H9 (cell line): ENCODE measurements at regions not wholly inside any gene's neighbourhood (a gene's known extent, or its start where the extent isn't known, plus 50 kb on each side); places are given as distances from the start of the nearest gene placed in this dataset.

Experiments used
- DNase-seq: peaks from one replicate; pipeline ENCODE4 v3.0.0-alpha.2; 2017
- H2AFZ ChIP-seq: one replicate; pipeline ENCODE4 v1.6.1; 2013; ENCODE audit warnings: mild to moderate bottlenecking, low read length, control low read depth, moderate library complexity
- H2AK5ac ChIP-seq: 2 replicates; pipeline ENCODE4 v1.6.1; 2013; ENCODE audit warnings: low read length, control low read depth, mixed read lengths; ENCODE audit not compliant: insufficient read length
- H2BK120ac ChIP-seq: one replicate; pipeline ENCODE4 v1.6.1; 2013; ENCODE audit warnings: low read depth, mild to moderate bottlenecking, low read length, control low read depth, inconsistent platforms; ENCODE audit not compliant: poor library complexity, severe bottlenecking
- H2BK12ac ChIP-seq: 2 replicates; pipeline ENCODE4 v1.6.1; 2013; ENCODE audit warnings: low read length, control low read depth, mixed read lengths, low read depth; ENCODE audit not compliant: insufficient read length
- H2BK15ac ChIP-seq: 2 replicates; pipeline ENCODE4 v1.6.1; 2013; ENCODE audit warnings: low read depth, low read length, control low read depth
- H2BK20ac ChIP-seq: one replicate; pipeline ENCODE4 v1.6.1; 2013; ENCODE audit warnings: low read depth, mild to moderate bottlenecking, low read length, control low read depth, inconsistent platforms; ENCODE audit not compliant: poor library complexity, severe bottlenecking
- H2BK5ac ChIP-seq: 2 replicates; pipeline ENCODE4 v1.6.1; 2013; ENCODE audit warnings: low read length, control low read depth, mixed read lengths; ENCODE audit not compliant: insufficient read length
- H3K14ac ChIP-seq: 2 replicates; pipeline ENCODE4 v1.6.1; 2013; ENCODE audit warnings: low read length, control low read depth; ENCODE audit not compliant: insufficient read depth
- H3K18ac ChIP-seq: 2 replicates; pipeline ENCODE4 v1.6.1; 2013; ENCODE audit warnings: low read depth, mild to moderate bottlenecking, mixed read lengths, low read length, control low read depth; ENCODE audit not compliant: insufficient read length
- H3K23ac ChIP-seq: 2 replicates; pipeline ENCODE4 v1.6.1; 2013; ENCODE audit warnings: low read length, control low read depth, mixed read lengths, low read depth; ENCODE audit not compliant: insufficient read length
- H3K23me2 ChIP-seq: 2 replicates; pipeline ENCODE4 v1.6.1; 2013; ENCODE audit warnings: low read depth, mild to moderate bottlenecking, mixed read lengths, low read length, control low read depth; ENCODE audit not compliant: insufficient read length, poor library complexity, severe bottlenecking
- H3K27ac ChIP-seq: 2 replicates; pipeline ENCODE4 v1.5.1; 2013; ENCODE audit warnings: low read length, control low read depth, mixed read lengths, low read depth; ENCODE audit not compliant: insufficient read length
- H3K27me3 ChIP-seq: 2 replicates; pipeline ENCODE4 v1.6.1; 2013; ENCODE audit warnings: low read length, control low read depth, inconsistent platforms; ENCODE audit not compliant: insufficient read depth
- H3K4ac ChIP-seq: 2 replicates; pipeline ENCODE4 v1.6.1; 2013; ENCODE audit warnings: low read depth, mild to moderate bottlenecking, control low read depth, inconsistent platforms, low read length, moderate library complexity
- H3K4me1 ChIP-seq: 2 replicates; pipeline ENCODE4 v1.6.1; 2013; ENCODE audit warnings: low read length, control low read depth, inconsistent platforms; ENCODE audit not compliant: insufficient read depth
- H3K4me2 ChIP-seq: 2 replicates; pipeline ENCODE4 v1.6.1; 2013; ENCODE audit warnings: low read length, control low read depth, mixed read lengths; ENCODE audit not compliant: insufficient read length, insufficient read depth
- H3K56ac ChIP-seq: 2 replicates; pipeline ENCODE4 v1.6.1; 2013; ENCODE audit warnings: low read depth, mild to moderate bottlenecking, mixed read lengths, low read length, control low read depth; ENCODE audit not compliant: insufficient read length
- H3K79me1 ChIP-seq: 2 replicates; pipeline ENCODE4 v1.6.1; 2013; ENCODE audit warnings: low read depth, mild to moderate bottlenecking, moderate library complexity, low read length, control low read depth, inconsistent platforms; ENCODE audit not compliant: insufficient read depth, poor library complexity, severe bottlenecking
- H3K79me2 ChIP-seq: 2 replicates; pipeline ENCODE4 v1.6.1; 2013; ENCODE audit warnings: low read length, control low read depth, inconsistent platforms; ENCODE audit not compliant: insufficient read depth
- H3K9ac ChIP-seq: 2 replicates; pipeline ENCODE4 v1.6.1; 2013; ENCODE audit warnings: low read length, control low read depth, mixed read lengths; ENCODE audit not compliant: insufficient read length; ENCODE audit errors: extremely low read depth
- H3K9me3 ChIP-seq: one replicate; pipeline ENCODE4 v1.6.1; 2013; ENCODE audit warnings: low read depth, low read length, inconsistent platforms; ENCODE audit not compliant: control insufficient read depth
- H3T11ph ChIP-seq: one replicate; pipeline ENCODE4 v1.6.1; 2013; ENCODE audit warnings: mild to moderate bottlenecking, low read length, control low read depth, inconsistent platforms
- H4K20me1 ChIP-seq: one replicate; pipeline ENCODE4 v1.6.1; 2013; ENCODE audit not compliant: control insufficient read depth, insufficient read length, insufficient read depth
- H4K5ac ChIP-seq: 2 replicates; pipeline ENCODE4 v1.6.1; 2013; ENCODE audit warnings: low read depth, mild to moderate bottlenecking, mixed read lengths, low read length, control low read depth; ENCODE audit not compliant: insufficient read length
- H4K8ac ChIP-seq: replicated peaks from 2 replicates; pipeline ENCODE4 v1.6.1; 2013; ENCODE audit warnings: low read length, control low read depth, mixed read lengths, low read depth; ENCODE audit not compliant: insufficient read length
- H4K91ac ChIP-seq: 2 replicates; pipeline ENCODE4 v1.6.1; 2013; ENCODE audit warnings: low read depth, mild to moderate bottlenecking, moderate library complexity, mixed read lengths, low read length, control low read depth; ENCODE audit not compliant: insufficient read length
- H3K27ac Mint-ChIP-seq, 3 experiments: 2 replicates in 2 of 3; 3 replicates in 1 of 3; pipeline ENCODE4 v1.8.0; 2020 to 2021; ENCODE audit warnings: mixed read lengths in 3 of 3, mild to moderate bottlenecking in 1 of 3, moderate library complexity in 1 of 3
- H3K27me3 Mint-ChIP-seq: 2 replicates; pipeline ENCODE4 v1.8.0; 2021; ENCODE audit warnings: low read depth, mild to moderate bottlenecking, moderate library complexity, mixed read lengths
- H3K36me3 Mint-ChIP-seq, 3 experiments: 2 replicates in 2 of 3; 3 replicates in 1 of 3; pipeline ENCODE4 v1.8.0; 2020 to 2021; ENCODE audit warnings: low read depth in 3 of 3, mixed read lengths in 3 of 3; ENCODE audit not compliant: insufficient read depth in 1 of 3
- H3K4me1 Mint-ChIP-seq, 2 experiments: 2 replicates each; pipeline ENCODE4 v1.8.0; 2020; ENCODE audit warnings: mixed read lengths in 2 of 2
- H3K4me3 Mint-ChIP-seq, 2 experiments: 2 replicates in 1 of 2; 3 replicates in 1 of 2; pipeline ENCODE4 v1.8.0; 2020 to 2021; ENCODE audit warnings: mild to moderate bottlenecking in 2 of 2, mixed read lengths in 2 of 2, moderate library complexity in 1 of 2
- H3K9me3 Mint-ChIP-seq, 2 experiments: 2 replicates in 1 of 2; 3 replicates in 1 of 2; pipeline ENCODE4 v1.8.0; 2020; ENCODE audit warnings: mild to moderate bottlenecking in 2 of 2, mixed read lengths in 2 of 2, moderate library complexity in 1 of 2
- WGBS: extraction: QIAGEN DNeasy Blood & Tissue Kit; methylation state at CpG from one replicate; pipeline ENCODE4 v1.1.7; 2013; ENCODE audit warnings: missing lambda C conversion rate, low lambda C conversion rate, mixed read lengths; ENCODE audit not compliant: insufficient read length; ENCODE audit errors: extremely low coverage; 5-methylcytosine and 5-hydroxymethylcytosine counted together
- TF ChIP-seq, protein P1 (sequence below): fragments of 200-600 bp; sonication (generic); conservative IDR thresholded peaks from 3 replicates; pipeline ENCODE4 v1.8.0; 2021; ENCODE audit warnings: antibody characterized with exemption, mild to moderate bottlenecking

DNA sequence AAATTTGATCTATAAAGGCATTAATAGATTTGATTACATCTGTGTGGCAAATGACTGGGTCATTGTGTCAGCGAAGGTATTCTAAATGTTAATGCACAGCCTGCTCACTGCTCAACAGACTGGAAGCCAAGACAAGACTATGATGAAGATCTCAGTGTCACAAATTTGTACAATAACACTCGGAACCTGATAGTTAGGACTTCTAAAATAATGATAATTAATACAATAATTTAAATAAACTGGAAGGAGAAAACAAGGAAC, 217.4 kb downstream of the CENPC start:
- no peak overlapping the region for H3K4me3 Mint-ChIP-seq
- H3K23ac ChIP-seq: no peak overlapping the region
- H3K79me1 ChIP-seq: no peaks in the 10 kb centered on the region
- no peaks in the 10 kb centered on the region for H3K4me1 ChIP-seq
- TF ChIP-seq, protein P1, sequence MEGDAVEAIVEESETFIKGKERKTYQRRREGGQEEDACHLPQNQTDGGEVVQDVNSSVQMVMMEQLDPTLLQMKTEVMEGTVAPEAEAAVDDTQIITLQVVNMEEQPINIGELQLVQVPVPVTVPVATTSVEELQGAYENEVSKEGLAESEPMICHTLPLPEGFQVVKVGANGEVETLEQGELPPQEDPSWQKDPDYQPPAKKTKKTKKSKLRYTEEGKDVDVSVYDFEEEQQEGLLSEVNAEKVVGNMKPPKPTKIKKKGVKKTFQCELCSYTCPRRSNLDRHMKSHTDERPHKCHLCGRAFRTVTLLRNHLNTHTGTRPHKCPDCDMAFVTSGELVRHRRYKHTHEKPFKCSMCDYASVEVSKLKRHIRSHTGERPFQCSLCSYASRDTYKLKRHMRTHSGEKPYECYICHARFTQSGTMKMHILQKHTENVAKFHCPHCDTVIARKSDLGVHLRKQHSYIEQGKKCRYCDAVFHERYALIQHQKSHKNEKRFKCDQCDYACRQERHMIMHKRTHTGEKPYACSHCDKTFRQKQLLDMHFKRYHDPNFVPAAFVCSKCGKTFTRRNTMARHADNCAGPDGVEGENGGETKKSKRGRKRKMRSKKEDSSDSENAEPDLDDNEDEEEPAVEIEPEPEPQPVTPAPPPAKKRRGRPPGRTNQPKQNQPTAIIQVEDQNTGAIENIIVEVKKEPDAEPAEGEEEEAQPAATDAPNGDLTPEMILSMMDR: no peak
- H4K8ac ChIP-seq: no peak overlapping the region
- H2AFZ ChIP-seq: no peak overlapping the region
- H3K4me2 ChIP-seq: no peak overlapping the region
- H3K79me2 ChIP-seq: no peaks in the 10 kb centered on the region
- no peak overlapping the region for H4K5ac ChIP-seq
- no peak overlapping the region for H2AK5ac ChIP-seq
- H3T11ph ChIP-seq: no peak overlapping the region
- H3K56ac ChIP-seq: no peak overlapping the region
- H4K91ac ChIP-seq: no peak overlapping the region
- H3K9me3 ChIP-seq: no peaks in the 10 kb centered on the region
- no peaks in the 10 kb centered on the region for H3K27me3 ChIP-seq
- no peak overlapping the region for H2BK20ac ChIP-seq
- H3K27ac Mint-ChIP-seq: no peak overlapping the region
- no peak overlapping the region for H2BK120ac ChIP-seq
- H3K36me3 Mint-ChIP-seq: peaks cover 0 to 4% (median 2%) of the 10 kb centered on the region in 3 experiments; a peak in 3 of 7 replicates
- H3K23me2 ChIP-seq: no peaks in the 10 kb centered on the region
- H3K9ac ChIP-seq: no peak overlapping the region
- WGBS: no CpG with 5 or more reads among the region's 2 CpGs
- no peak overlapping the region for H3K14ac ChIP-seq
- H3K9me3 Mint-ChIP-seq: peaks cover 13 to 15% of the 10 kb centered on the region in 2 experiments
- H3K27ac ChIP-seq: no peak overlapping the region
- no peaks in the 10 kb centered on the region for H4K20me1 ChIP-seq
- no peak overlapping the region for H2BK12ac ChIP-seq
- H3K27me3 Mint-ChIP-seq: no peaks in the 10 kb centered on the region
- DNase-seq: no peak
- H3K18ac ChIP-seq: no peak overlapping the region
- no peak overlapping the region for H2BK15ac ChIP-seq
- H3K4me1 Mint-ChIP-seq: peaks cover 9 to 11% of the 10 kb centered on the region in 2 experiments
- no peak overlapping the region for H3K4ac ChIP-seq
- no peak overlapping the region for H2BK5ac ChIP-seq
